ENCODE measurements at regions not wholly inside any gene's neighbourhood (a gene's known extent, or its start where the extent isn't known, plus 50 kb on each side); places are given as distances from the start of the nearest gene placed in this dataset.

- no peak for DNase-seq
Measured at GRCh38 chr12:91836264-91836663, 309.4 kb downstream of the BTG1 start.

- no peak for DNase-seq
Measured at GRCh38 chr12:91835693-91836092, 310.0 kb downstream of the BTG1 start.

- DNase-seq = no peak
Measured at GRCh38 chr12:91833780-91834359, 311.8 kb downstream of the BTG1 start.

GRCh38 chr12:91825999-91826398, 319.6 kb downstream of the BTG1 start:
- no peak for DNase-seq

GRCh38 chr12:91824991-91825390, 320.7 kb downstream of the BTG1 start:
- DNase-seq = no peak

- DNase-seq = no peak
Measured at GRCh38 chr12:91819132-91819447, 326.6 kb downstream of the BTG1 start.

- DNase-seq = no peak
Measured at GRCh38 chr12:91818227-91819131, 327.2 kb downstream of the BTG1 start.

- no peak for DNase-seq
Measured at GRCh38 chr12:91817517-91817916, 328.1 kb downstream of the BTG1 start.

GRCh38 chr12:91813701-91814100, 331.9 kb downstream of the BTG1 start:
- DNase-seq = no peak

- DNase-seq = peak; percentile 63
Measured at GRCh38 chr12:91811481-91812287, 334.0 kb downstream of the BTG1 start.

GRCh38 chr12:91810531-91811451, 334.9 kb downstream of the BTG1 start:
- DNase-seq = no peak

- no peak for DNase-seq
Measured at GRCh38 chr12:91810077-91810476, 335.6 kb downstream of the BTG1 start.

GRCh38 chr12:91805031-91805430, 340.6 kb downstream of the BTG1 start:
- DNase-seq = no peak

GRCh38 chr12:91804533-91804932, 341.1 kb downstream of the BTG1 start:
- DNase-seq = no peak

GRCh38 chr12:91801048-91801447, 344.6 kb downstream of the BTG1 start:
- DNase-seq = no peak

GRCh38 chr12:91793676-91794075, 352.0 kb downstream of the BTG1 start:
- DNase-seq = no peak

GRCh38 chr12:91792597-91792996, 353.0 kb downstream of the BTG1 start:
- DNase-seq = no peak

- no peak for DNase-seq
Measured at GRCh38 chr12:91786499-91787272, 359.0 kb downstream of the BTG1 start.

GRCh38 chr12:91785655-91786498, 359.8 kb downstream of the BTG1 start:
- DNase-seq = peak; percentile 19

- DNase-seq = no peak
Measured at GRCh38 chr12:91781114-91781513, 364.5 kb downstream of the BTG1 start.

- DNase-seq = peak; percentile 51
Measured at GRCh38 chr12:91778938-91779400, 366.7 kb downstream of the BTG1 start.

All from stimulated activated CD4-positive, alpha-beta T cell treated with anti-CD3 and anti-CD28 coated beads, Interleukin-1b, Interleukin-23, amount 100 ng/mL, for 48 hours (primary cell).